Stimulated activated CD8-positive, alpha-beta memory T cell treated with anti-CD3 and anti-CD28 coated beads, Interleukin-7, amount 100 ng/mL, for 24 hours (primary cell): ENCODE measurements at regions not wholly inside any gene's neighbourhood (a gene's known extent, or its start where the extent isn't known, plus 50 kb on each side); places are given as distances from the start of the nearest gene placed in this dataset.
"Not testable (repeated sequence)": the region's sequence is repeated elsewhere in the genome, so short reads cannot be mapped to it uniquely, and the experiment has no call there.

Experiments
- DNase-seq: peaks from one replicate; pipeline ENCODE4 v3.0.0-alpha.2; 2020; ENCODE audit warnings: low read depth

DNA sequence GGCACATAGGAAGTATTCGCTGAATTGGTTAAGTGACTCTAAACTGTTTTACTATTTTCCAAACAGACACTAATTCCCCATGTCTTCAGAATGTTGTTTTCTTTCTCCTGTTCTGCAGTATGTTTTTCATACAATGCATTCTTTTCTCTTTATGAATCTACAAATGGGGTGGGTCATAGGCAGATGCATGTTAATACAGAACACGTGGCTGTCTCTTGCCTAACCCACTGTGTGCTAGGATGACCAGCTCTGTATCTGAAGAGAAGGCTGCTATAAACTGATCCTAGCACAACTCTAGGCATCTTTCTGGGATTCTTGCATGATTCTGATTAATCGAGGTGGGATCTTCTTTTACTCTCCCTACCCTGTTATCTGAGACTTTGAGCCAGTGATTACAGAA is 826.0 kb downstream of the PLCL1 start:
- no peak for DNase-seq

DNA sequence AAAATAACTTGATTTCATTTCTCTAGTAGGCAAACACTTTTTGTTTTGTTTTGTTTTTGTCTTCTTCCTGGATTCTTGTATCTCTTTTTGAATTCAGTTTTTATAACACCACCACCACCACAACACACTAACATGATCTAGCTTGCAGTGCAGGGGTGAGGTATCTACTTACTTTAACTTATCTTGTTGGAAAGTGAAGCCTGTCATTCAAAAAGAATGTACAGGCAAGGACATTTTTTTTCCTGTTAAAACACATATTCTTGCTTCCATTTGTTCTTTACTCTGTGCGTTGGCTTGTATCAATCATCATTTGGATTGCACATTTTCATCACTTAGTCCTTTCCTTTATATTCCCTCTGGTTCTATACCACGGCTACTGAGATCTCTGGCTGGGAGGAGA is 824.2 kb downstream of the PLCL1 start:
- no peak for DNase-seq

DNA sequence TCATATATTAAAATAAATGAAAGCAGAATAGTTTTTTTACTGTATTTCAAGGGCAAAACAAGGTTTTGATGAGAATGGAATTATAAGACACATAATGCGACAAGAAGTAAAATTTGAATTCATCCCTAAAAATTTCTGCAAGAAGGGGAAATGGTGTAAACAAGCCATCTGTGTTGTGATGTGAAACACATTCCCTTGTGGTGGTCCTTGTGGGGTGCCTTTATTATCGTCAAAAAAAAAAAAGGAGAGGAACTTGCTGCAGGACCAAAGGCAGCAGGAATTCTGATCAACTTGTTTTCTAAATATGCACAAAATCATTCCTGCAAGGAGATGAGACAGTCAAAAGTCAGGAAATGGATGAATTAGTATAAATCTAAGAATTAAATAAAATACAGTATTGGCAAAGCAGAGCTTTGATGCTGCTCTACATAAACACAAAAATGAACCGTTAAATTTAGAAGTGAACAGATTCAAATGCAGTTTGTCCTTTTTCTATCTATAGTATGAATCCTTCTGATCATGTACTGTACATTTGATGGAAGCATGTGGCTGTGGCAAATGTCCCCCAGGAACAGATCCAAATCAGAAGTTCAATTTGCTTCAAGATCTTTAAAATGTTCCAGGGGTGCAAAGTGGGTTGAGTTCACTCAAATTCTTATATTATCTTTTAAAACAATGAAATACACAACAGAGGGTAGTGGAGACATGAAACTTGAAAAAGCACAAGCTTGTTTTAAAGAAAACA is 818.8 kb downstream of the PLCL1 start:
- DNase-seq = no peak

DNA sequence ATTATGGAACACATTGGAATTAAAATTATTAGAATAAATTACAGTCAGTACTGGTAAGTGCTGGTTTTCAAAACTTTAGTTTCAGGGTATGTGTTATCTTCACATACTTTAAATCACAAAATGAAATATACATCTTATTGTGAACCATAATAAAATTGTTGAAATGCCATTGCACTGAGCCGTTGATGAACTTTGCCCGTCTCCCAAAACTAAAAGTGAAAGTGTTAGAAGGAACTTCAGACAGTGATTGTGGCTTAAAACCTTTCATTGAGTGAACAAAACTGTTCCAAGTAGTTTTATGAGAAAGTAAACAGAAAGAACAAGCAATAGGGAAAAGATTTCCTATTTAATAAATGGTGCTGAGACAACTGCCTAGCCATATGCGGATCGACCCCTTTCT is 811.6 kb downstream of the PLCL1 start:
- no peak for DNase-seq

DNA sequence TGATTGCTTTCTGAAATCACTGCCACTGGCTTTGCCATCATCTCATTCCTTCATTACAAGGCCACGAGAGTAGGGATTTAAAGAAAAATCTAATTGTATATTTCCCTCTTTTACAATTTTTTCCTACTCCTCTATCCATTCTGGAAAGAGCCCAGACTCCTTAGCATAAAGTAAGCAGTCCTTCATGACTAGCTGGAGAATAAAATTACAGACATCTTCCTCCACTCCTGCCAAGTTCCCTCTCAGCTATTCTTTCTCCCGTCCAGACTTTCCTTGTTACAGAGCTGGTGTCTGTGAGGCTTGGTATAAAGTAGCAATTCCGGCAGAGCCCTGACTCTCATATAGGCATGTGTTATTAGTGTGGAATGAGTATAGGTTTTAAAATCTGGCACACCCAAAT is 806.8 kb downstream of the PLCL1 start:
- no peak for DNase-seq

DNA sequence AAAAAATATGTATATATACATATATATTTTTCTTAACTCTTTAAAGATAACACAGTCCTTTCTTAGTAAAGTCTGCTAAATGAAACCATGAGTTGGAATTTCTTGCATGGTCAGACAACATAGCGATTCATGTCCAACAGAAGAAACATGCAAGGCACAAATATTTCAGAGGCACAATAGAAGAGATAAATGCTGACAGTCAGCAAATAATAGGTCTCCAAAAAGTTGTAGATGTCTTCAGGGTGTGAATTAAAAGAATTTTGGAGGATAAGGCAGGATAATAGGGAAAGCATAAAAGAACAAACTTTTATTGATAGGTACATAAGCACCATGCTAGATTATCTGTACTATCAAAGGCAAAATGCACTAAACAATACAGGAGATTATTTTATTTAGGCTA is 800.2 kb downstream of the PLCL1 start:
- DNase-seq = no peak

DNA sequence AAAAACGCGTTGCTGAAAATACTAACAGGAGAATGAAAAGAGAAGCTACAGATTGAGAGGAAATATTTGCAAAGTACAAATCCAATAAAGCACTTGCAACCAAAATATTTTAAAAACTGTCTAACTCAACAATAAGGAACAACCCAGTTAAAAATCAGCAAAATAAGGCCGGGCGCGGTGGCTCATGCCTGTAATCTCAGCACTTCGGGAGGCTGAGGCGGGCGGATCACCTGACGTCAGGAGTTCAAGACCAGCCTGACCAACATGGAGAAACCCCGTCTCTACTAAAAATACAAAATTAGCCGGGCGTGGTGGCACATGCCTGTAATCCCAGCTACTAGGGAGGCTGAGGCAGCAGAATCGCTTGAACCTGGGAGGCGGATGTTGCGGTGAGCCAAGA is 798.6 kb downstream of the PLCL1 start:
- not testable (repeated sequence) for DNase-seq

DNA sequence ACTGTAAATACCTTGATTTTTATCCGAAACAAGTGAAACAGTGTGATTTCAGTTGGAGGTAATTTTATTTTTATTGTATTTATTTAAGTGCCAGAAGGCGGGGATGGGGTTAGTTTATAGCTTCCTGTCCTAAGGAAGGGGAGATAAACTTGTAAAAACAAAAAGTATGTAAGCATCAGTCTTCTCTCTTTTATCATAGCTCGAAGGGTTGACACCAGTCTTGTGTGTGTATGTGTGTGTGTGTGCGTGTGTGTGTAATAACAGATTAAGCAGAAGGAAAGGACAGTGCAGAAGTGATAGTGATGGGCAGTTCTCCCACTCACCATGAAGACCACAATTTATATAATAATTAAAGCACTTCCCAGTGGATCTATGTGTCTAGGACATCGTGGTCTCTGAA is 793.3 kb downstream of the PLCL1 start:
- no peak for DNase-seq

DNA sequence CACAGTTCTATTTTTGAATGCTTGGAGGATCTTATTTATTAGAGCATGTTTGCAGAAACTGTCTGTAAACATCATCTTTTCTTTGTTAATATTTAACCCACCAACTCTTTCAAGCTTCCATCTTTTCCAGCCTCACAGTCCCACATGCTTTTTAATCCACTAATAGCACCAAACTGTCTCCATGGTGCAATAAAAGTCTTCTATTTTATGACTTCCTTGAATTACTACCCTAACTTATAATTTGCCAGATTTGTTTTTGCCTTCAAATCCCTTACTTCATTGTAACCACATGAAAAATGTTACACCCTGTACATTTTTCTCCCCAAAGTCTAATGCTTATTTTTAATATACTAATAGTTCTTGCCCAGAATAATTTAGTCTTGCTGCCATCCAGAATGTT is 792.6 kb downstream of the PLCL1 start:
- DNase-seq = no peak

DNA sequence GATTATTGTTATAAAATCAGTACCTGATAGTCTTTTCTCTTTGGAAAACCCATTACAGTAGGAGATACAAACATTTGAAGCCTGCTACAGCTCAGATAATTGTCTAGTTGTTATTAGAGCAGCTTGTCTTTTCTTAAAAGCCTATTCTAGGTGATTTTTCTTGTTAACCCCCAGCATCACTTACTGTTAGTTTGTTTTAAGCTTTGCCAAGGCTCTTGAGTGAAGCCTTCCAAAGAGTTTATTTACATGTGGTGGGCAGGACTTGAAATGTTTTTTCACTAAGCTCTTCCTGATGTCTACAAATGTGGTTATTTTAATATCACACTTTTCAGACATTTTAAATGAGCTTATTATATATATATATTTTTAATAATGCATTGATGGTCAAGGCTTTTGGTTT is 791.3 kb downstream of the PLCL1 start:
- no peak for DNase-seq

DNA sequence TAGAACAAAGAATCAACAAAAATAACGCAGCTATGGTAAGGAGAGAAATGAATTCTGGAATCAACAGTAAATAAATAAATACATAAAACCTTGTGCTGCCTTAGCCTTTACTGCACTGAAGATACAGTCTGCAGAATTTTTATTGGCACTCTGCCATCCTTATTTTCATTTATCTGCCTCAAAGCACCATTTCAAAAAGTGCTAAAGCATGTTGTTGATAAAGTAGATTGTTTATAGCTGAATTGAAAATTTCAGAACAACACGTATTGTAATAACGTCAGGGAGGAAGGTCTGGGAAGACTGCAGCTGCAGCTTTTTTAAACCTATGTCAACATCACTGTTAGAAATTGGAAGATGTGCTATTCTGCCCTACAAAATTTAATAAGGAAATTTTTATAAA is 787.2 kb downstream of the PLCL1 start:
- no peak for DNase-seq

DNA sequence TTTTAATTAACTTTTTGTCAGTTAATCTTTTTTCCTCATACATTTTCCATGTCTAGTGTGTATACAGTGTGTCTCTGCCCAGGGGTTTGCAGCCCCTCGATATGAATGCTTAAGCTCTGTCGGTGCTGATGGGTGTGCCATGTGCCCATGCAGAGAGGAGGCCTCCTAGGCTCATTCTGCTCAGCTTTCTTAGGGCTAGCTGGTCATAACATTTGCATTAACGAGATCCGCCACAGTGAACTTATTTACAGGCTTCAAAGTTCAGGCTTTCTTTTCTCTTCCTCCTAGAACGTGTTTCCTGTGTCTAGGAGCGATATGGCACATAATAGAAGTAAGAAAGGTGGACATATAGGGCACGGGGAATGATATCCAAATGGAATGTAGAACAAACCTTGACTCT is 783.3 kb downstream of the PLCL1 start:
- DNase-seq = no peak

DNA sequence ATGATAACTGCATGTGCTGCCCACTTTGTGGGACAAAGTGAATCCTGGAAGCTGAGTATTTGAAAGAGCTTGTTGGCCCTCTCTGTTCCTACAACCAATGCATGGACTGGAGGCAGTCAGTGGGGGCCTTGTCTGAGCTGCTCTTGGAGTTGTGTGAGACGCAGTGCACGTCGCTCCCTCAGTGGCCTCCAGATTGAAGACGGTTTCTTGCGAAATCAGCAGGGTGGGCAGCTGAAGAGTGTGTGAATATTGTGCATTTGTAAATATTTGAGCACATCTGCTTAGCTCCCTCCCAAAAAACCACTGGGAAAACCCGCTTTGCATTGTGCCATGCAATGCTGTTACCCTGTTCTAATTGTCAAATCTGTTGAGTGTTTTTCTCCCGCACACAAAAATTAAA is 782.8 kb downstream of the PLCL1 start:
- no peak for DNase-seq

DNA sequence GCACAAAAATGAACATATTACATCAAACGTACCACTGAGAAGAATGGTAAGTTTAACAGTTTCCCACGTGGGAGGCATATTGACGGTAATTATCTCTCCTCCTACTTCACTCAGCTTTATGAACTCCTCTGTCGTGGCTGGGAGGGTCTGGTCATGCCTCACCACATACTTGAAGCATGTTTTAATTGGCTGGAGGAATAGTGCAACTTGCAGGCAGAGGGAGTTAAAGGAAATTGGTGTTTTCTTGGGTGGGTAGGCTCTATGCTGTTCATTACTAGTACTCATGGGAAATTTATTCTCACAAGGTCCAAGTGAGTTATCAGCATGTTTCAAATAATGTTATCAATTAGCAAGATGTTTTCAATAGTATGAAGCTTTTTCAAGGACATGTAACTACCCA is 767.0 kb downstream of the PLCL1 start:
- DNase-seq = no peak

DNA sequence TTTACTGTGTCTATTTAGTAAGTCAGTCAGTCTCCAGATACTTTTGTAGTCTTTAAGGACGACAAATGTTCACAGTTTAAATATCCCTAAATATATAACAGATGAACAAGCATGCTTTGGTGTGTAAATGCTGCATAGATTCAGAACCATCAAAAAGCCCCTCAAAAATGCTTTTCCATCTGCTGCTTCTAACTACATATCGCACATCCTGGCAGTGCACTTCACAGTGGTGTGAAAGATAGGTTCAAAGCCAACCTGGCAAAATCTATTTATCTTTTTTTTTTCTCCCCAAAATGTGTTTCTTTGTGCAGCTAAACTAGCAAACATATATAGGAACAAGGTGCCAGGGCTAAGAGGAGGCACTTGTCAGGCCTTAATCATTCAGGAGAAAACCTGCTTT is 753.8 kb downstream of the PLCL1 start:
- DNase-seq = no peak

DNA sequence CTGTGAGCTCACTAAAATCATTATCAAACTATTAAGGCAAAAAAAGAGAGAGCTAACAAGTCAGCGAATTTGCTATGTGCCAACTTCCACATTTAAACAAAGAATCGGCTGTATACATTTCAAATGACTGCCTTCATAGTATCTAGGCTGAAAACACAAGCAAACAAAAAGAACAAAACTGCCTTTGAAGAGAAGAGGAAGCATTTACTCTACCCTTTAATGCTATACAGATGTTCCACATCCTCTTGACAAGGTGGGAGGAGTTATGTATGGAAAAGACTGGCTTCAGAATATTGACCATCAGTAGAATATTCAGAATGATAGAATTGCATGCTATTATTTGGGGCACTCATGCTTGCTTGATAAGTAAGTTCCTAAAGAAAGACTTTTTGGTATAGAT is 741.7 kb downstream of the PLCL1 start:
- no peak for DNase-seq

DNA sequence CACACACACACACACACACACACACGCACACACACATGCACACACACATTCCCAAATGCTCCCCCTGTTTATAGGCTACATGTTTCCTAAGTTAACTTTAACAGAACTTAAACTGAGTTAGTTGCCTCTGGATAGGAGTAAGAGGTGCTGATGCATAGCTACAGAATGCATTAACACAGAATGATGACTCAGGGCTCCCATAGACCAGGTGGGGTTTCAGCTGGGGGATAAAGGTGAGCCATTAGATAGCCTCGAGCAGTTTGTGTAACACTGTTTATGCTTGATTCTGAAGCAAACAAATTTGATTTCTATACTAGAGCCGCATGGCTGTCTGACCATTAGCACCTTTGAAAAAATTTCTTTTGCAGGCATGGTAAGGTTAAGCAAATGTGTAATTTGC is 741.0 kb downstream of the PLCL1 start:
- DNase-seq = no peak

DNA sequence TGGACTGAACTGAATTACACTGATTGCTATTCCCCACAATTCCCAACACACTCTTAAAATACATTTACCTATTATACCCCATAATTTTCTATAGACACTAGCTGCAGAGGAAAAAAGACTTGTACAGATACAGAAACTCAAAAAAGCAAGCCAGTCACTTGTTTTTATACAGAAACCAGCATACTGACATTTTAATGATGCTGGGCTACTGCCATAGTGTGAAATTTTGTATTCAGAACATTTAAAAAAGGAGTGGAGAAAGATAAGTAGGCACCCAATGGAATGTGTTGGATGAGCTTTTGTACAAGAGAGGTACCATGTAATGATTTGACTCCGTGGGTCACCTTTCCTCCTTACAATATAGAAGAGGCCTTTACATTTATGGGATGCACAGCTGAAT is 740.1 kb downstream of the PLCL1 start:
- no peak for DNase-seq

DNA sequence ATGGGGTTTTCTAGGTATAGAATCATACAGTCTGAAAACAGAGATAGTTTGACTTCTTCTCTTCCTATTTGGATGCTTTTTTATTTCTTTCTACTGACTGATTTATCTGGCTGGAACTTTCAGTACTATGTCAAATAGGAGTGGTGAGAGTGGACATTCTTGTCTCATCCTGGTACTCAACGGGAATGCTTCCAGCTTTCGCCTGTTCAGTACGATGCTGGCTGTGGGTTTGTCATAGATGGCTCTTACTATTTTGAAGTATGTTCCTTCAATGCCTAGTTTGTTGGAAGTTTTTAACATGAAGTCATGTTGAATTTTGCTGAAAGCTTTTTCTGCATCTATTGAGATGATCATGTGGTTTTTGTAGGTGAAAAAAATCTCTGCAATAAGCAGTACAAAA is 730.4 kb downstream of the PLCL1 start:
- no peak for DNase-seq

DNA sequence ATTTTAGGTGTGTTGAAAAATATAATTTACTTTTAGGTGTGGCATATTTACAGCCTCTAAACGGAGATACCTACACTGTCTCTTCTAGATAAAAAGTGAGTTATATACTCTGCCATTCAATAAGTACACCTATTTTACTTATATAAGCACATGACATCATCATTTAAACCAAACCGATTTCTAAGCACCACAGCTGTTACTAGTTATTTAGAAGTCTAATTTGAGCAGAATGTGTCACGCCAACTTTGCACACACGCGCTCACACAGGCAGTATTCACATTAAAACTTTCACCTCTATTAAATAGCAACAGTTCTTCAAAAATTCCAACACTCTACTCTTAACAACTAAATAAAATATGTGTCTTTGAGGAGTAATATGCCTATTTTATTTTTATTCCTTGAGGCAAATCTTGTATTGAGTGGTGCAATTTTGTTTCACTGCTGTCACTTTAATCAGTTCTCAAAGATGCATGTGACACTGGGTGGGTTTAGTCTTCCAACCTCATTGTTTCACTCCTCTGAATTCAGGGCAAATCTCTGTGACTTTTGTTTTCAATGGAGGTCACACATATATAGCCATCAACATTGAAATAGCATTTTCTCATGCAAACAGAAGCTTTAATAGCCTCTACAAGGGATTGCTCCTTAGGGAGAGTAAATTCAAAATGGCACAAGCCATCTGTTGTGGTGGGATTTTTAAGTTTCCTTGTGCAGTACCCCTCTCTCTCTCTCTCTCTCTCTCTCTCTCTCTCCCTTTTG is 721.0 kb downstream of the PLCL1 start:
- DNase-seq = no peak

DNA sequence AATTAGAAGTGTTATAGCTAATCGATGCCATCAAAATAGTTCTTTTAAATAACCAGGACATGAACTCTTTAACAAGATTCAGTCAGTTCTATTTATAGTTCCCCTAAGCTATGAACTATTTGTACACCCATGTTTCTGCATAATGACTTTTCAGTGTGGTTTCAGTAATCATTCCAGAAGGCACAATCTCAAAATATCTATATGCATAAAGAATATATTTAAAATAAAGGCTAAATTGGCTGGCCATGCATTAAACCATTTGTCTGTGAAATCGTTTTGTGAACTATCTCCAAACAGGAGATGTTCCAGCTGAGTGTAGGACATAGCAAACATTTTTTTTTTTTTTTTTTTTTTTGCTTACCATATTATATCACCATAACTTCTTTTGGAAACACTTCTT is 719.3 kb downstream of the PLCL1 start:
- no peak for DNase-seq

DNA sequence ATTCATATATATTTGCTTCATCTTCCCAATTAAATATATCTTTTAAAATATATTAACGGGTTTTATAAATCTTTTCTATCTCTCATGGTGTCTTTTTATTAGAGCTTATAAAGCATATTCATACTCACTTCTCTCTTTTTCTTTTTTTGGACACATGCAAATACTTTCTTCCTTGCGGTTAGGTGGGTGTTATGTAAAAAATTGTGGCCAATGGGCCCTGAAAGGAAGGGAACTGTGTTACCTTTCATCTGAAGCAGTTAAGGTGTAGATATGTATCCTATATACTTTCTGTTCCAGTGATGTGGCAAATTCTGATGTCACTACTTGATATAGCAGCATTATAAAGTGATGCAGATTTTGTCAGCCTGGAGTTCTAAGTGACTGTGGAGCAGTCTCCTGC is 714.5 kb downstream of the PLCL1 start:
- no peak for DNase-seq

DNA sequence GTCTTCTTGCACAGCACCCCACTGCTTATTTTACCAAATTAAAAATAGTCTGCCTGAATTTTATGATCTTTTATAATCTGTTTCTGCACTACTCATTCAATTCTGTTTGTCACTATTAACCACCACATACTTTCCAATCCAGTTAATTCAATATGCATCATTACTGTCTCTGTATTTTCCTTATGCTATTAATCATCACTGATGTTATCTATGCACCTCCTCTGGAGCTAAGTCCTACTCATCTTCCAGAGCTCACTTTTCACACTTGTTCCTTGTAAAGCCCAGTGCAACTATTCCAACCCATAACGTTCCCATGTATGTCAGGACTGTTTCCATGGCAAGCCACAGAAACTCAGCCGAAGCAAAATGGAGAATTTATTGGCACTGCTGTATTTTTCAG is 713.6 kb downstream of the PLCL1 start:
- no peak for DNase-seq

DNA sequence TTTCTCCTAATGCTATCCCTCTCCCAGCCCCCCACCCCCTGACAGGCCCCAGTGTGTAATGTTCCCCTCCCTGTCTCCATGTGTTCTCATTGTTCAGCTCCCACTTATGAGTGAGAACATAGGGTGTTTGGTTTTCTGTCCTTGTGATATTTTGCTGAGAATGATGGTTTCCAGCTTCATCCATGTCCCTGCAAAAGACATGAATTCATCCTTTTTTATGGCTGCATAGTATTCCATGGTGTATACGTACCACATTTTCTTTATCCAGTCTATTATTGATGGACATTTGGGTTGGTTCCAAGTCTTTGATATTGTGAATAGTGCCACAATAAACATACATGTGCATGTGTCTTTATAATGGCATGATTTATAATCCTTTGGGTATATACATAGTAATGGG is 704.2 kb downstream of the PLCL1 start:
- DNase-seq = not testable (repeated sequence)
